Urinary bladder (tissue), 3 donors: ENCODE measurements at regions not wholly inside any gene's neighbourhood (a gene's known extent, or its start where the extent isn't known, plus 50 kb on each side); places are given as distances from the start of the nearest gene placed in this dataset.
"Not testable (repeated sequence)": the region's sequence is repeated elsewhere in the genome, so short reads cannot be mapped to it uniquely, and the experiment has no call there.

Source experiments
- DNase-seq: peaks from one replicate; pipeline ENCODE4 v3.0.0-alpha.2; 2015; ENCODE audit errors: extremely low spot score
- H3K27ac ChIP-seq: one replicate; pipeline ENCODE4 v1.5.1; 2013; ENCODE audit warnings: low read depth, mild to moderate bottlenecking, moderate library complexity
- H3K36me3 ChIP-seq: one replicate; pipeline ENCODE4 v1.6.1; 2013; ENCODE audit warnings: mild to moderate bottlenecking, moderate library complexity; ENCODE audit not compliant: insufficient read depth
- H3K4me1 ChIP-seq: one replicate; pipeline ENCODE4 v1.6.1; 2013; ENCODE audit warnings: mild to moderate bottlenecking, moderate library complexity; ENCODE audit not compliant: insufficient read depth
- H3K4me3 ChIP-seq: one replicate; pipeline ENCODE4 v1.5.1; 2013; ENCODE audit warnings: low read depth, low read length
- WGBS: extraction: QIAGEN DNeasy Blood & Tissue Kit; methylation state at CpG from one replicate; pipeline ENCODE4 v1.1.7; 2013; 5-methylcytosine and 5-hydroxymethylcytosine counted together
- donor health status: healthy with polysubstance abuse.
- donor health status: healthy.

- no peaks in the 10 kb centered on the region for H3K4me1 ChIP-seq
- DNase-seq, result no peak
- no peaks in the 10 kb centered on the region for H3K36me3 ChIP-seq
- 92% methylated on average over 4 of the region's 4 CpGs for WGBS
- no peak overlapping the region for H3K4me3 ChIP-seq
- H3K27ac ChIP-seq, result no peak overlapping the region
Measured at GRCh38 chr6:96743496-96743895, 93.8 kb downstream of the GPR63 start.

GRCh38 chr6:96742702-96743101 lies 94.6 kb downstream of the GPR63 start:
- H3K4me1 ChIP-seq, result no peaks in the 10 kb centered on the region
- DNase-seq, result no peak
- no peak overlapping the region for H3K27ac ChIP-seq
- WGBS, result 80% methylated on average over 4 of the region's 4 CpGs
- H3K4me3 ChIP-seq, result no peak overlapping the region
- H3K36me3 ChIP-seq, result no peaks in the 10 kb centered on the region

GRCh38 chr6:96735332-96735731 lies 101.9 kb downstream of the GPR63 start:
- H3K4me1 ChIP-seq, result no peaks in the 10 kb centered on the region
- 46% methylated on average over 3 of the region's 3 CpGs for WGBS

GRCh38 chr6:96727144-96727543 lies 110.1 kb downstream of the GPR63 start:
- no peak for DNase-seq
- Histone ChIP-seq H3K4me3 (no peak overlapping the region), H3K27ac (no peak overlapping the region), H3K36me3 (no peaks in the 10 kb centered on the region), H3K4me1 (no peaks in the 10 kb centered on the region)

More at GRCh38 chr6:96735332-96735731, 101.9 kb downstream of the GPR63 start:
- H3K27ac ChIP-seq, result no peak overlapping the region
- DNase-seq, result no peak
- no peaks in the 10 kb centered on the region for H3K36me3 ChIP-seq
- no peak overlapping the region for H3K4me3 ChIP-seq

- no peak overlapping the region for H3K27ac ChIP-seq
- no peak for DNase-seq
- WGBS, result 70% methylated on average over 2 of the region's 2 CpGs
- no peaks in the 10 kb centered on the region for H3K36me3 ChIP-seq
- no peak overlapping the region for H3K4me3 ChIP-seq
- H3K4me1 ChIP-seq, result no peaks in the 10 kb centered on the region
Measured at GRCh38 chr6:96725296-96725695, 112.0 kb downstream of the GPR63 start.

- Histone ChIP-seq H3K27ac (no peak overlapping the region), H3K4me3 (no peak overlapping the region), H3K36me3 (no peaks in the 10 kb centered on the region), H3K4me1 (no peaks in the 10 kb centered on the region)
- WGBS, result 79% methylated on average over 4 of the region's 4 CpGs
- no peak for DNase-seq
Measured at GRCh38 chr6:96724641-96725040, 112.6 kb downstream of the GPR63 start.

GRCh38 chr6:96723362-96723761 lies 113.9 kb downstream of the GPR63 start:
- WGBS, result 86% methylated on average over 1 of the region's 1 CpG
- DNase-seq, result no peak
- H3K4me1 ChIP-seq, result no peaks in the 10 kb centered on the region
- H3K36me3 ChIP-seq, result no peaks in the 10 kb centered on the region
- no peak overlapping the region for H3K4me3 ChIP-seq
- no peak overlapping the region for H3K27ac ChIP-seq

GRCh38 chr6:96721227-96721626 lies 116.0 kb downstream of the GPR63 start:
- no peaks in the 10 kb centered on the region for H3K36me3 ChIP-seq
- H3K4me3 ChIP-seq, result no peak overlapping the region
- H3K27ac ChIP-seq, result no peak overlapping the region
- no peaks in the 10 kb centered on the region for H3K4me1 ChIP-seq
- DNase-seq, result no peak
- 79% methylated on average over 2 of the region's 2 CpGs for WGBS

GRCh38 chr6:96716221-96716620 lies 121.1 kb downstream of the GPR63 start:
- Histone ChIP-seq H3K36me3 (no peaks in the 10 kb centered on the region), H3K4me3 (no peak overlapping the region), H3K27ac (no peak overlapping the region), H3K4me1 (no peaks in the 10 kb centered on the region)
- no peak for DNase-seq
- 56% methylated on average over 4 of the region's 4 CpGs for WGBS

GRCh38 chr6:96715608-96716007 lies 121.7 kb downstream of the GPR63 start:
- DNase-seq, result no peak
- no peak overlapping the region for H3K27ac ChIP-seq

GRCh38 chr6:96704713-96705112 lies 132.6 kb downstream of the GPR63 start:
- H3K27ac ChIP-seq, result no peak overlapping the region
- 67% methylated on average over 2 of the region's 2 CpGs for WGBS
- no peaks in the 10 kb centered on the region for H3K36me3 ChIP-seq
- no peaks in the 10 kb centered on the region for H3K4me1 ChIP-seq
- no peak for DNase-seq
- H3K4me3 ChIP-seq, result no peak overlapping the region

More at GRCh38 chr6:96715608-96716007, 121.7 kb downstream of the GPR63 start:
- Histone ChIP-seq H3K36me3 (no peaks in the 10 kb centered on the region), H3K4me1 (no peaks in the 10 kb centered on the region), H3K4me3 (no peak overlapping the region)
- 55% methylated on average over 1 of the region's 1 CpG for WGBS

- Histone ChIP-seq H3K4me1 (no peaks in the 10 kb centered on the region), H3K36me3 (no peaks in the 10 kb centered on the region), H3K27ac (no peak overlapping the region), H3K4me3 (no peak overlapping the region)
- DNase-seq, result no peak
- 54% methylated on average over 4 of the region's 4 CpGs for WGBS
Measured at GRCh38 chr6:96702626-96703025, 134.7 kb downstream of the GPR63 start.

- WGBS, result 84% methylated on average over 2 of the region's 2 CpGs
- no peak for DNase-seq
- Histone ChIP-seq H3K4me1 (no peaks in the 10 kb centered on the region), H3K36me3 (no peaks in the 10 kb centered on the region), H3K27ac (no peak overlapping the region), H3K4me3 (no peak overlapping the region)
Measured at GRCh38 chr6:96700915-96701314, 136.4 kb downstream of the GPR63 start.

GRCh38 chr6:96694429-96694828 lies 131.5 kb downstream of the FHL5 start:
- not testable (repeated sequence) for H3K27ac ChIP-seq, H3K36me3 ChIP-seq, H3K4me3 ChIP-seq, DNase-seq, H3K4me1 ChIP-seq
- WGBS, result 63% methylated on average over 3 of the region's 3 CpGs

- no peaks in the 10 kb centered on the region for H3K4me1 ChIP-seq
- 81% methylated on average over 1 of the region's 1 CpG for WGBS
- H3K36me3 ChIP-seq, result no peaks in the 10 kb centered on the region
- no peak overlapping the region for H3K27ac ChIP-seq
- H3K4me3 ChIP-seq, result no peak overlapping the region
- no peak for DNase-seq
Measured at GRCh38 chr6:96687121-96687520, 124.2 kb downstream of the FHL5 start.
